ENCODE measurements at regions not wholly inside any gene's neighbourhood (a gene's known extent, or its start where the extent isn't known, plus 50 kb on each side); places are given as distances from the start of the nearest gene placed in this dataset.

DNA sequence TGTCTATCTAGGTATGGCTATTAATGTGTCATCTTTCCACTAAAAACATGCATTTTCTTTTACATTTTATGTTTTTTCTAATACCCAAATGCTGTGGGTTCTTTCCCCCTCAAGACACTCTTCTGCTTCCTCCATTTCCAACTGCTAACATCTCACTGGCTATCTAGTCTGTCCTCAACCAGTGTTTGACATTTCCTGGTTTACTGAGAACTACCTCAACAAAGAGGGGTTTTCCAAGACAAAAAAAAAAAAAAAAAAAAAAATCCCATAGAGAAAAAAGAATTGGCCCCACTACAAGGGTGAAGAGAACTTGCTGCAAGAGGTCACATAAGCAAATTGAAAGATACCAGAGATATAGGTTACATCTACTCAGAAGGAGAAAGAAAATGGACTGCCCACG lies 359.7 kb downstream of the CRPPA start:
- no peak for DNase-seq (ENCODE audit: low read depth, low spot score)

DNA sequence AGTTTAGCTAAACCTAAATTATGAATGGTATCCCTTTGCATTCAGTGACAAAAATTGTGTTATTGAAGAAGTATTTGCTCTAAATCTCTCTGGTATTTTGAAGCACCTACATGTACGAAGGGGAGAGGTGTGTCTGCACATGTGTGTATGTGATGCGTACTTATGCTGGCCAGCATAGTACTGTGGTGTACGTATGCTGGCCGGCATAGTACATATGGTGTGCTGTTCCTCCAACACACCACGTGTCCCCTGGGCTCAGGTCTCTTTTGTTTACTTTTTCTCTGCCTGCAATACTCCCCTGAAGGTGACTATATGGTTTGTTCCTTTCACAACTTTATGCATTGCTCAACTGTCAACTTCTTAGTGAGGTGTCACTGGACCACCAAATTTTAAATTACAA lies 360.3 kb downstream of the CRPPA start:
- DNase-seq (ENCODE audit: low read depth, low spot score): no peak

GRCh38 chr7:16060502-16060901 lies 360.8 kb downstream of the CRPPA start:
- no peak for DNase-seq (ENCODE audit: low read depth, low spot score)

DNA sequence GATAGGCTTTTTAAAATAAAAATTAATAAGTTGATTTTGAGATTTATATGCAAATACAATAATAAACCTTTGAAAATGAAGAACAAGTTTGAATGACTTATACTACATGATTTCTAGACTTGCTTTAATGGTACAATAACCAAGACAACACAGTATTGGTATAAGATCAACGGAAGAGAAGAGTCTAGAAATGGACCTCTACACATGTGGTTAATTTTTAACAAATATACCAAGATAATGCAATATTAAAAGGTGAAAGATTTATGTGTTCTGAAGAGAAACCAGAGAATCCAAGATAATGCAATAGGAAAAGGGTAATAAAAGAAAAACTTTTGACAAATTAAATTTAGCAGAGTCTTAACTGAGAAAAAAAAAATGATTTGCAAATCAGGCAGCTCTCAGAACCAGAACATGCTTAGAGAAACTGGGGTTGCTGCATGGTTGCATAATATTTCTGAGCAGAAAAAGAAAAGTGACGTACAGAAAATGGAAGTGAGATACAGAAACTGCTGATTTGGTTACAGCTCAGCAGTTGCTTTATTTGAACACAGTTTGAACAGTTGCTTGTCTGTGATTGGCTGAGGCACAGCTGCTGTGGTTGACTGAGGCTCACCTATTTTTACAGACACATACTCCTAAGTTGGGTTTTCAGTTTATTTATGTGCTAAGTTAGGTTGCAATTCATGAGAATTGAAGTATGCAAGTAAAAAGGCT lies 365.9 kb downstream of the CRPPA start:
- no peak for DNase-seq (ENCODE audit: low read depth, low spot score)

GRCh38 chr7:16051561-16052255 lies 365.2 kb upstream of the MEOX2 start:
- no peak for DNase-seq (ENCODE audit: low read depth, low spot score)

GRCh38 chr7:16046041-16046440 lies 359.6 kb upstream of the MEOX2 start:
- DNase-seq (ENCODE audit: low read depth, low spot score): no peak

DNA sequence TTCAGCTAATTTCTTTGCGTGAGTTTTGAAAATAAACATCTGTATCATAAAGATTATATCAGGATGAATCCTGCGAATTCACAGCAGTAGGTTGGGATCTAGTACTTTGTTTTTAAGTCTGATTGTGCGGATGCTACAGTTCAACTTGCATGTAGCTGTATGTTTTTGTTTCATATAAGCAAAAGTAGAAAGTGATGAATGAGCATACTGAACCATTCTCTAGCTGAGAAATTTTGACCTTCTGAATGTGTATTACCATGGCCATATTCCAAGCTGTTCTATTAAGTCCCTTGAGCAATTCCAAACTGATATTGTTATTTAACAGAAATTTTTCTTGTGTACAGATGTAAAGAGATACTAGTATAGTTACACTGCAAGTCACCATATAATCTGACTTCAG lies 358.8 kb upstream of the MEOX2 start:
- DNase-seq (ENCODE audit: low read depth, low spot score): no peak

- no peak for DNase-seq (ENCODE audit: low read depth, low spot score)
Measured at GRCh38 chr7:16044645-16045044, 358.2 kb upstream of the MEOX2 start.

DNA sequence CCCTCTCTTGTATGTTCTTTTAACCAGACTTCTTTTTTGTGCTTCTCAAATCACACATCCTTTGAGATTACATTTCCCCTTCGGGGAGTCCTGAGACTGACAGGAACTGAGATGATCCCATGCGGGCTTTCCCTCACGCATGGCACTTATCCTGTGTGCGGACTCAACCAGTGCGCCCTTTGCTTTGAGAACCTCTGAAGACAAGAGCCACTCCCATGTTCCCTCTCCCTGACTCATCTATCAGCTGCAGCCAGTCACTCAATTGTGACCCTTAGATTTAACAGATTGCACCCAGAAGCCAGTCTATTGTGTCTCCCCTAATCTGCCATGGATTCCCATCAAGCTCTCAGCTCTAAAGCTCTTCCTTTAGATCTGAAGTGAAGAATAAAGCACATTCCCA lies 353.9 kb upstream of the MEOX2 start:
- no peak for DNase-seq (ENCODE audit: low read depth, low spot score)

DNA sequence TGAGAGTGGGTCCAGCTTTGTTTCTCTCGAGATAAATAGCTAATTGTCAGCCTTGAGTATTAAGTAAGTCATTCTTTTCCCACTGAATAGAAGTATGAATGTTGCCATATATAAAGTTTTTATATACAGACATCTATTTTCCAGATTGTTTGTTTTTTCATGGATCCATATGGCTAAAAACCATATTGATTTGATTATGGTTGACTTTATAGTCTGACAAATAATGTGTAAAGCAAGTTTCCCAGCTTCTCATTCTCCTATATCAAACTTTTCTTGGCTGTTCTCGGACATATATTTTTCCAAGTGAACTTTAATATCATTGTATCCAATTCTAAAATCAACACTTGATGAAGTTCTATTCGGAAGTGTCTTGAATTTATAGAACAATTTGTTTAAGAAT lies 352.4 kb upstream of the MEOX2 start:
- no peak for DNase-seq (ENCODE audit: low read depth, low spot score)

DNA sequence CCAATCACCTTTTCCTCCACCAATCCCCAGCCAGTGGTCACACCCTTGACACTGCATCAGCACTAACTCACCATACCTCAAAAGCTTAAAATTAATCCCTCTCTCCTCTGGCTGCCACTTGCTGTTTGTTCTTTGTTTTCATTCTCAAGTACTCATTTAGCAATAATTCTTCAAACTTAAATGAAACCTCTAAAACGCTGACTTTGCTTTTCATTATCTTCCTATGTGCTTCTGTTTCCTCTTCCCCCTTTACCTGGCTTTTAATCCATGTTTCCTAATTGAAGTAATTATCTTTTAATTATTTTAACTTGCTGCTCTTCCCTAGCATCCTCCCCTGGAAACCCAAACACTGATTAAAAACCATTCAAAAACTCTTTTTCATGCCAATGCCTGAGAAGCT lies 348.9 kb upstream of the MEOX2 start:
- DNase-seq (ENCODE audit: low read depth, low spot score): no peak

DNA sequence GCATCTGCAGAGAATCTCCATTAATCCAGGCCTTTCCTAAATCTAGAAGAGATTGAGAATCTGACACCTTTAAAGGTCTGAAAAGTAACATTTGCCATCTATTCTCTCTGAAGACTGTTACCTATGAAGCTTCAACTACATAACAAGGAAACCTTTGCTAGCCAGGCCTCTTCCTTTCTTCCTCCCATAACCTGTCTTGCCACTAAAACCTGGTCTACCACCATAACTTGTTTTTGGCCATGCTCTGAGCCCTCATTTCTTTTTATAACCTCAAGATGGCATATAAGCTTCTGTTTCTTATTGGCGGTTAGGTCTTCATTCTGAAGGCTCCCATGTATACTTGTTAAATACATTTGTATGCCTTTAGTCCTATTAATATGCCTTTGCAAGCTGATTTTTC lies 348.4 kb upstream of the MEOX2 start:
- no peak for DNase-seq (ENCODE audit: low read depth, low spot score)

DNA sequence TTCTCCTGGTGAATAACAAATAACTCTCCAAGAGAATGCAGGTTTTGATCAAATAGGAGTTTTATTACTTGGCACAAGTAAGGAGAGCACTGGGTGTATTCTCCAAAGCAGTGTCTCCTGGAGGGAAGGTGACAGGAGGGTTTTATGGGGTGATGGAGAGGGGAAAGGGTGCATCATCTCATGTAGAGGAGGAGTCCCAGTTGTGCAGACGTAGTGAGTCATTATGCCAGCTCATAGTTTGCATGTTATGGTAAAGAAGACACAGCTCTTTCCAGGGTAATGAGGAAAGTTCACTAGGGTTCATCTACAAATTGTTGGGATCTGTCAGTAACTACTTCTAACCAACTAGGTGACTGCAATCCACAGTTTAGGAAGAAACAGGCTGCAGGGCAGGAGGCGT lies 347.9 kb upstream of the MEOX2 start:
- no peak for DNase-seq (ENCODE audit: low read depth, low spot score)

DNA sequence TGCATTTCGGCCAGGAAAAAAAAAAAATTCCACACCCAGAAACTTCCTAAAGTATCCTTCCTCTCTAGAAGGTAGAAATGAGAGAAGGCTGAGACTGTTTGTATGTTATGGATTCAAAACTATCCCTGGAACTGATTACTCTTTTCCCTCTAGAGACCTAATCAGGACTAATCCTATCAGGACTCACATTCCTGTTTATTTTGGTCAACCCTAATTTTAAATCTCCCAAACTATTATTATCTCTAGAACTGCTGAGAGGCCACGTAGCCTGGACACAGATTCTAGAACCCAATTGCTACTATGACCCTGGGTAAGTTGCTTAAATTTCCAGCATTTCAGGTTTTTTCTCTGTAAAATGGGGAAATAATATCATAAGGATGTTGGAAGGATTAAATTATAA lies 346.8 kb upstream of the MEOX2 start:
- DNase-seq (ENCODE audit: low read depth, low spot score): no peak

GRCh38 chr7:16028636-16029035 lies 342.2 kb upstream of the MEOX2 start:
- DNase-seq (ENCODE audit: low read depth, low spot score): no peak

GRCh38 chr7:16028103-16028502 lies 341.6 kb upstream of the MEOX2 start:
- DNase-seq (ENCODE audit: low read depth, low spot score): no peak

GRCh38 chr7:16027396-16027795 lies 340.9 kb upstream of the MEOX2 start:
- no peak for DNase-seq (ENCODE audit: low read depth, low spot score)

- DNase-seq (ENCODE audit: low read depth, low spot score): no peak
Measured at GRCh38 chr7:16026253-16027020, 340.0 kb upstream of the MEOX2 start.

- DNase-seq (ENCODE audit: low read depth, low spot score): no peak
Measured at GRCh38 chr7:16025696-16026095, 339.2 kb upstream of the MEOX2 start.

- DNase-seq (ENCODE audit: low read depth, low spot score): no peak
Measured at GRCh38 chr7:16023503-16023902, 337.0 kb upstream of the MEOX2 start.

DNA sequence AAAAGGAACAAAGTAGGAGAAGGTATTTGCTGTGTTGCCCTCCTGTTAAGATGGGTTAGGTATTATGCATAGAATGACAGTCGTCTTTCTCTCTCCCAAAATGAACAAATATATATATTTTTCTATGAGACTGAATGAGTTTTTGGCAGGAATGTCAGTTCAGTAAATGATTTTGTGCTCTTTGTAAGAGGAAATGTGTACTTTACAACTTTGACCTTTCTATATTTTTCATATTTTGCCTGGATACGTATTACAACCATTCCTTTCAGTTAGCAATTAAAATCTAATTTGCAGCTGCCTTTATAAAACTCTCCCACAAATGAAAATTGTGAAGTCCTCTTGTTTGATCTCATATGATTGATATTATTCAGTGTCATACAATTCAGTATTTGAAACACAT lies 336.6 kb upstream of the MEOX2 start:
- DNase-seq (ENCODE audit: low read depth, low spot score): no peak

- DNase-seq (ENCODE audit: low read depth, low spot score): no peak
Measured at GRCh38 chr7:16021851-16022250, 335.4 kb upstream of the MEOX2 start.

- DNase-seq (ENCODE audit: low read depth, low spot score): no peak
Measured at GRCh38 chr7:16015981-16016380, 329.5 kb upstream of the MEOX2 start.
